Activated T-helper 9 cell treated with anti-CD3 and anti-CD28 coated beads, Interleukin-2, amount 50 U/mL, for 16 hours (primary cell): ENCODE measurements at regions not wholly inside any gene's neighbourhood (a gene's known extent, or its start where the extent isn't known, plus 50 kb on each side); places are given as distances from the start of the nearest gene placed in this dataset.

Experiments
- DNase-seq: peaks from one replicate; pipeline ENCODE4 v3.0.0-alpha.2; 2020; ENCODE audit warnings: low read depth

DNA sequence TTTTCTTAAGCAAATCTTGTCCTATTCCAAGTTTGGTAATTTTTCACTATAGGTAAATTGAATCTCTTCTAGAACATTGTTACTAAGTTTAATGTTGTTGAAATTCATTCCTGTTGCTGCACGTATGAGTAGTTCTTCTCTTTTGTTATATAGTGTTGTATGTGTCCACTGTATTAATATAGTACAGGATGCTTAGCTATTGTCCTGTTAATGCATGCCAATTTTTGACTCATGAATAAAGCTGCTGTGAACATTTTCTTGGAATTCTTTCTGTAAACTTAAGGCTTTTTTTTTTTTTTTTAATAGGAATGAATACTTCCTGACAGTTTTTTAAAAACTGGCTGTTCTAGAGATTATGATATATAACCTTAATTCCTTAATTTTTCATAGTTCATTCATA, 326.9 kb downstream of the SLC4A3 start:
- DNase-seq: no peak

DNA sequence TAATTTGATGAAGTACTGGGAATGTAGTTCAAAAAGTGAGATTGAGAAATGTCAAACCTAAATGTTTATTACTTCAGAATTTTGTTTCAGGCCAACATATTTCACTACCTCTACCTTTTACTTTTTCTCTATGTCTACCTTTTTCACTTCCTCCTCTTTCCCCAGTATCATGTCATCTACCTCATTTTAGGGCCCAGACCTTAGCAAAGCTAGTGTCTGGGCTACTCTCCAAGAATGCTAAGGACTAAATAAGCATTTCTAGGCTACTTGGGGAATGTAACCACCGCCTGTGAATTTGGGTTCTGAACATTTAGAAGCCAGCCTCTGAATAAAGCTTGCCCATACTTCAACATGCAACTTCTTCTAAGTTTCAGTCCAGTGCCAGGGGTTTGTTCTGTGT, 330.4 kb downstream of the SLC4A3 start:
- no peak for DNase-seq

DNA sequence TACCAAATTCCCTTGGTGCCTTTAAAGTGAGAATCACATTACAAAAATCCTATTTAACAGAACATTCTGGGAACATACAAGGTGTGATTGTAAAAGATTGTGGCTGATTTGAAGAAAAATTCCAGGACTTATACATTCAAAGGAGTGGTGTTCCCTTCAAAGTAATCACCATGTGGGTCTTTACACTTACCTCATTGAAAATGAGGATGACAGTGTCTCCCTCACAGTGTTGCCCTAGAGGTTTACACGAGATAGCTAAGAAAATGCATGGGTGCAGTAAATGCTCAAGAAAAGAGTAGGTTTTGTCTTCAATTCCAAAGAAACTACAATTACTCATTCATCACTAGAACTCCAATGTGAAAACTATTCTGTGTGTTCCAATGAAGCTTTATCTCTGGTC, 331.5 kb downstream of the SLC4A3 start:
- DNase-seq: no peak

DNA sequence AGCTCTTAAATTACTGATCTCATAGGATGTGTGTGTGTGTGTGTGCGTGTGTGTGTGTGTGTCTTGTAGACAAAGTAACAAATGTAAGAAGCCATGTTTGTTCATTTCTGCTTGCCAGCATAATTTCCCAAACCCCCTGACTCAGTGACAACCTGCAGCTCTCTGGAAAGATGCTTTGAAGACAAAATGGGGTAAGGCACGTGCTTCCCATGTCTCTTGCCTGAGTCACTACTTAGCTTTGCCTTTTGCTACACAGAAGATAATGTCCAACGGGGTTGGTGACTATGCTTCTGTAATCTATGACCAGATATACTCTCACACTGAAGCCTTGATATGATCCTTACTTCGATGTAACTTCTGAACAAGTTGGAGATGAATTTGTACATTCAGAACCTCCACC, 332.0 kb downstream of the SLC4A3 start:
- DNase-seq: no peak

DNA sequence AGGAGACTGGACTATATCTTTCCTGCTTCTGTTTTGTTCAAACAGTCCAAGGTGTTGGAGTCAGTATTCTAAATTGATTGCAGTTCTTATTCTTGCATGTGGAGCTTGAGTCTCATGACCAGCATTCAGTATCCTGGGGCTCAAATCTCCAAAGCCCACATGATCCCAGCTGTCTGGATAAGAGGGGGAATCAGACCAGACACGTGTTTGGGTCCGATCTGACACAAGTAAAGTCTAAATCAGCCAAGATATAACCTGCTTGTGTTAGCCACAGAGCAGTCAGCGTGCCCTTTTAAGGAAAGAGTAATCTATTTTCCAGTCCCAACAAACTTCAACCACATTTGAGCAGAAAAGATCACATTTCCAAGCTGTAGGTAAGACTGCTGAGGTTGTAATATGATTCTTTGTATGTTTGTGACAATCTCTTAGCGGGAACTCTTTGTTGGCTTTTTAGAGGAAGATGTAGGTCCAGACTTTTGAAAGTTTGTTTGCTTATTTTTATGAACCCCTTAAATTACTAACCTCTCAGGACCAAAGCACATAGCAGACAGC, 334.6 kb downstream of the SLC4A3 start:
- no peak for DNase-seq

DNA sequence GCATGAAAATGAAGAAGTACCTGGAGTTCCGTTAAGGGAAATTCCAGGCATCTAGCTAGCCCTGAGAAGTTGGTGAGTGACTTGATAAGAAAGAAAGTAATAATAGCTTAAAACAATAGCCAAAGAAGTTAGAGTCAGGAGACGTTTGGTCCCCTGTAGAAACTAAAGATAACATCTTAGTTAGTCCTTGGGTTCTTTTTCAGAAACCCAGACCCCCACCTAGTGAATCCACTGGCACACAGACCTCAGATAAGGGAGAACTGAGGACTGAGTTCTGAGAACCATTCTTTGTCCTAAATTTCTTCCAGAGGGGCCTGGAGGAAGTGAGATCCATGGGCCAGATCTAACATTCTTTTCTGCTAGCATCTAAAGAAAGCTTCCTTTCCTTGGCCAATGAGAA, 335.4 kb downstream of the SLC4A3 start:
- DNase-seq: no peak

DNA sequence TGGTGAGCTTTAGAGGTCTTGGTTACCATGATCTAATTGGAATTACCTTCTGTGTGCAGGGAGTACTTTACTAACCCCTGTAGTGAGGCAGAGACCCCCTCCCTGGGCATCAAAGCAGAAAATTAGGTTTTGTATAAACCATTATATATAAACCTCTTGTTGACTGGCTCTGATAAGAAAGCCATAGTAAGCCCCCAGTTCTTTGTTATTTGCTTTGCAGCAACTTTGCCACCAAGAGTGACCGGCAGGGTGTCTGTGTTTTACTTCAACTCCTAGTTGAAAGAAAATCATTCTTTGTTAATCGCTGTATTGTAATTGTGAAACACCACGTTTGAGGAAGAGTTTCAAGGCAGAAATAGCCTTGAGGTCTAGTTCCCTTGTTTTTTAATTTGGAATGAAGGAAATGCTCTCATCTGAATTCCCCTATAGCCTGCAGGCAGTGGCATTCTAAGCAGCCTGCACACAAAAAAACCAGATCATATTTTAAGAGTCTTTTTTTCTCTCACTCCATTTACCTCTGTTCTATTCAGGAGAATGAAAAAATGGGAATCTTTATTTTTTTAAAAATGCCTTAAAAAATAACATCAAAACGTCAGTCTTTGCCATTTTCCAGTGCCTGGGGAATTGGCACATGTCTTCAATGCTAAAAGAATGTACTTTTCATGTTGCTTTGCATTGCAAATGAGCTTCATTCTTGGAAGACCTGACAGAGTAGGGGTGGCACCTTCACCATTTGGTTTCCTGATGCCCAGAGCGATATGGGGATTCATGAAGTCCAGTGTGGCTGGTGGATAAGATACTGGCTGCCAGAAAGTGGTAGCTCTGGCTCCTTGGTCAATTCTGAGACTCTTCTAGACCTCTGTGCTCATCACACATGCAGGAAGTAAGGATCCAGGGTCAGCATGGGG, 338.1 kb downstream of the SLC4A3 start:
- DNase-seq: no peak

DNA sequence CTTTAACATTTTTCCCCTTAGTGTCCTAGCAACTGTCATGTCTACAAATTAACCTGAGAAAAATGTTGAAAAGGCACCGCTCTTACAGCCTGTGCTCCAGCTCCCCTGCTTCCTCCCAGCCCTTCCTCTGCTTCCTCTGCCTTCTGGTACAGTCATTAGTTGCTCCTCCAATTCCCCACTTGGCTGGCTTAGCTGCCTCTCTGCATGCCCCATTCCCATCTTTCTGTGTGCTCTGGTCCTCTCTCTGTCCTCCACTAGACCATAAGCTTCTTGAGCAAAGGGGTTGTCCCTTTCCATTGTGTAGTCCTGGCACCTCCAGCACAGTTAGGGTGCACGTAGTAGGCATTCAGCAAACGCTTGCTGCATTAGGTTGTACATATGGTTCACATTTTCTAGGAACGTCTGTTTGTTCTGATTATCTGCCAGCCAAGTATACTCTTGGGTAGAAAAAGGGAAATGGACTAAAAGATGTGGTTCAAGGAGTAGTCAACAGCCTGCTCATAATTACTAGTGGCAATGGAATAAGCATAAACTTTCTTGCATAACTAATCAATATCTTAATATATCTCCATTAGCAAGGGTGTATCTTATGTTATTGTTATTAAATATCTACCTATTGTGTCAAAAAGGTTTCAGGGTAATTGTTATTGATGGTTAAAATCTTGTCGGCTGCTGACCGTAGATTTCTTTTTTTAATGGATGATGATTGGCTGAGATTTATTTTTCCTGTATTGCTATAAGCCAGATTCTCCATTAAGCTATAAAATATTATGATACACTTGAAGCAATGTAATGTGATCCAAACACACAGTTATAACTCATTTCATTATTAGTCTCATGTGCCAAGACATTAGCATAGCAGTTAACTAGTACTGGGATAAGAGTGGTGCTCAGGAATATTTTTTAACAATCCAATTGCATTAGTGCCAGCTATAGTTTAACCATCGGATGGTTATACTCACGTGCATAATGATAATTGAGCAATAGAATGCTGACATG, 340.1 kb downstream of the SLC4A3 start:
- DNase-seq: no peak

DNA sequence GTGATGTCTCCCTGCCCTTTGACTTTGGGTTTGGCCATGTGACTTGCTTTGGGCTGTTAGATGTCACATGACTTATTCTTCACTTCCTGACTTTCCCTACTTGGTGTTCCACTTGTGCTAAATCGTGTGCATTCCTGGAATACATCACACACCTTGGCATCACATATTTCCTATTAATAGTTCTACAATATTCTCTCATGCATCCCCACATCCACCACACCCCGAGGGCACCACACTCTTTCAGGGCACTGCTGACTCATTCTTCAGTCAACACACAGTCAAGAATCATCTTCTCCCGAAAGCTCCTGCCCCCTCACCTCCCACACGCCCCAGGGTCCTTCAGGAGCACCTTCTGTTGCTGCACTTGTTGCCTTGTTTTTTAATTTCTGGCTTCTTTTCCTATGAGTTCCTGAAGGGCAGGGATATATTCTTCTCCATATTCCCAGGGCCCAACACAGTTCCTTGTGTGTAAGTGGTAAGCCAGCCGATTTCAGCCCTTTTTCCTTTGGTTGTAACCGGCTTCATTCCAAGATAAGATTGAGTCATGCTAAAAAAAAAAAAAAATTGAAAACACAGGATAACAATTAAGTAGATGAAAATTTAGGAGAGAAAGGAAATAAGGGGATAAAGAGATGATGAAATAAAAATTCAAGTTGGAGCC, 341.4 kb downstream of the SLC4A3 start:
- no peak for DNase-seq

DNA sequence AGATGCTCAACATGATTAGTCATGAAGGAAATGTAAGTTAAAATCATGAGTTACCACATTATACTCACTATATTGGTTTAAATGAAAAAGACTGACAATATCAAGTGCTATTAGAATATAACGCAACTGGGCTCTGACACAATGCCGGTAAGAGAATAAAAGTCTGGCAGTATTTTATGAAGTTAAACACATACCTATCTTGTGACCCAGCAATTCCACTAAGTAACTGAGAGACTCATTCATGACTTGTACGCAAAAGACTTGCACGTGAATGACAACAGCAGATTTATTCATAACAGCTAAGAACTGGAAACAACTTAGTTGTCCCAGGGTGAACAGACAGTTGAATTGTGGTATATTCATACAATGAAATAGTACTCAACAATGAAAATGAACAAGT, 342.1 kb downstream of the SLC4A3 start:
- no peak for DNase-seq

DNA sequence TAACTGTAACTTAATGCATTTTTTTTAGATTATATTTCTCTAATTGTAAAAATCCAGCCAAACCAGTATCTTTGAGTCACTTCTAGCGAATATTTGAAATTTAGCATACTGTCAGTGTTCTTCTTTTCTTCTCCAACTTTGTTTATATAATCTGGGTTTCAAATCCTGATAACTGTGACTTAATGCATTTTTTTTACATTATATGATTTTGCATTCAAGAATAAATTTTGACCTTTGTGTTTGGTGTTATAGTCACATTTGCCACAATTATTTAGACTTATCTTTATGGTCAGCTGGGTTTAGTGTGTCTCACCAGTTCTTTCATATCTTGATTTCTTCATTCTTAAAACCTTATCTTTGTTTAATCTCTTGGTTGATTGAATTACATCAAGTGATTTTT, 345.7 kb downstream of the SLC4A3 start:
- no peak for DNase-seq

DNA sequence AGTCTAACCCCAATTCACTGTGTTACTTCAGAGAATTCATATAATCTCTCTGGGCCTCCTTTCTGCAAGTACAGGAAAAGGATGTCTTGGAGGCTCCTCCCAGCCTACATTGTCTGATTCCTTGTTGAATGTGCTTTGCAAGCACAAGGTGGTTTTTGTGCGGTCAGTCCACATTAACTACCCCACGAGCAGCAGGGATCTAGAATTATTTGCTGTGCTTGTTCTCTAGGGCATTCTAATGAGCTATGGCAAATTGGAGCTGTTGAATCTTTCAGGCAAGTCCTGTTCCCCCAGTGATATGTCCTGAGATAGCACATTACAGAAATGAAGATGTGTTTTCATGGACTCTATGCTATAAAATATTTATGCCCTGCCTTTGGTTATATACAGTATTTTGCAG, 349.4 kb downstream of the SLC4A3 start:
- DNase-seq: no peak

DNA sequence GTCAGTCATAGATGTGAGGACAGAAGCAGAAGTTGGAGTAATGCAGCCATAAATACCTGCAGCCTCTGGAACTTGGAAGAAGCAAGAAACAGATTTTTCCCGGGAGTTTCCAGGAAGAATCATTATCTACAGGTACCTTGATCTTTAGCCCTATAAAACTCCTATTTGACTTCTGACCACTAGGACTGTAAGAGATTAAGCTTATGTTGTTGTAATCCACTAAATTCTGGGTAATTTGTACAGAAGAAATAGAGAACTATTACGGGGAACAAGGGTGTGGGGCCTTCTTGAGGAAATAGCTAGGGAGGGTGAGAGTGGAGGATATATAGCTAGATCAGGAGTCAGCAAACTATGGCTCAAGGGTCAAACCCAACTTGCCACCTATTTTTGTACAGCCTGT, 353.2 kb downstream of the SLC4A3 start:
- no peak for DNase-seq

DNA sequence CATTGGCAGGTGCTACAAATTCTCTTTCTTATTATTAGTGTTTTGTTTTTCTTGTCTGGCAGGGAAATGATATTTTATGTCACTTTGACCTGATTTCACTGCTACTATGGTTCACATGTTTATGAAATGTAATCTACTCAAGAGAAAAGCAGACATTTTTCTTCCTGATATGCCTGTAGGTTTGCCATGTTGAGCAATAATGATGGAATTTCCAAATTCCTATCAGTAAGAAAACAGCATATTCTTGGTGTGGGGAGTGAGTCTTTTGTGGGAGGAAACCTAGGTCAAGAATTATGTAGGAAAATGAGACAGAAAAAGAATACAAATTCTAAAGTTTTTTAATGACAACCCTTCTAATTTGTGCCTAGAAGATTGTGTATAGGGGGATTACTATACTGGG, 356.4 kb downstream of the SLC4A3 start:
- no peak for DNase-seq

DNA sequence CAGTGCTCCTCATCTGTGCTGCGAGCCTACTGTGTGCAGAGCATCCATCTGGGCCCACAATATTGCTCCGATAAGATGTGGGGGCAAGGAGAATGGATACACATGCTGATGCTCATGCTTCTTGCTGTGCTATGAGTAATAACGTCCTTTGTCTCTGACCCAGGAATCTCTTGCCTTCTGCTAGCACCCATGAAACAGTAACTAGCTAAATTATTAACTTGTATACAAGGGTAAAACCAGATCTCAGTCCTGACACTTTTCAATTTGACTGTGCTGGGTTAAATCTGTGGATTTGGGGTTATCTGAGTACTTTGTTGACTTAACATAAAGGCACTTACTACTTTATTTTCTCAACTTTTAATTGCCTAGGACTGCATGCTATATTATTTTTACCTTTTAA, 357.6 kb downstream of the SLC4A3 start:
- no peak for DNase-seq

DNA sequence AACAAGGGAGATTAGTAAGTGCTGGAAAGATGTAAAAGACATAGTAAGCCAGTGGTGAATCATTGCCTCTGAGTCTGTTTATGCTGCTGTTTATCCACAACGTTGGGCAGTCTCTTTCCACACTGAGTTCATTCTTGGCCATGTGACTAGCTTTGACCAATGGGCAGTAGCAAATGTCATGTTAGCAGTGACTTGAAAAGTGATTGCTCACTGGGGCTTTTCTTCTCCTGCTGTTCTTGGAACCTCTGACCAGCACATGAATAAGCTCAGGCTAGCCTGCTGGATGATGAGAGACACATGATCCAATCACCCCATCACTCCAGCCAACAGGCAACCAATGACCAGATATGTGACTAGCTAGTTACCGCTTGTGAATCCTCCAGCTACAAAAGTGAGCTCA, 360.4 kb downstream of the SLC4A3 start:
- DNase-seq: no peak

DNA sequence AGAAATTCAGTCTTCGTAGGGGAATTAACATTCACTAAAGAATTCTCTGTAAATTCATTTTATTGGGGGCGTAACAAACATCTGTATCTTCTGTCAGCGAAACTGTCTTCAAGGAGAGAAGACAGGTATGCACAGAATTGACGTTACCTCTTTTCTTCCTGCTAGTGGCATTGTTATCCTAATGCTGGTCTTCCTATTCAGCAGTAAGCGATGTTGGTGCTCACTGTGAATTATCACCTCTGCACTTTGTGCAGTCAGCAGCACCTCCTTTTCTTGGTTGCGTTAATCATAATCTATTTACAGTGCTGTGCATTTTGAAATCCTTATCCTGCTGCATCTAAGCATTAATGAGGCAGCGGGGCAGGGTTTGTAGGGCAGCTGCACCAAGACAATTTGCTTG, 362.3 kb downstream of the SLC4A3 start:
- no peak for DNase-seq

DNA sequence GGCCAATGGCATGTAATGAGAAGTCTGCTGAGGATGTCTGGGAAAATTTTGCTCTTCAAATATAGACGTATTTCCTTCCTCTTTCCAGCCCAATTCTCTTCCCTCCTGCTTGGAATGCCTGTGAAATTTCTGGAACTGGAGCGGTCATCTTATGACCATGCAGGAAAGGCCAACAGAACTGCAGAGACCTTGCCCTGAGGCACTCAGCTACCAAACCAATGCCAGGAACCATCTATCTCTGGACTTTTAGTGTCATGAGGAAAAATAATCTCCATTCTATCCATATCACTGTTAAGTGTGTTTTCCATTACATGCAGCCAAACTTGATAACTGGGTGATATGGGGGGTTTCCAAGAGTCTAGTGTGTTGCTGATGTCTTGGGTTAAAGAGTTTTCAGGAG, 363.7 kb downstream of the SLC4A3 start:
- DNase-seq: no peak

DNA sequence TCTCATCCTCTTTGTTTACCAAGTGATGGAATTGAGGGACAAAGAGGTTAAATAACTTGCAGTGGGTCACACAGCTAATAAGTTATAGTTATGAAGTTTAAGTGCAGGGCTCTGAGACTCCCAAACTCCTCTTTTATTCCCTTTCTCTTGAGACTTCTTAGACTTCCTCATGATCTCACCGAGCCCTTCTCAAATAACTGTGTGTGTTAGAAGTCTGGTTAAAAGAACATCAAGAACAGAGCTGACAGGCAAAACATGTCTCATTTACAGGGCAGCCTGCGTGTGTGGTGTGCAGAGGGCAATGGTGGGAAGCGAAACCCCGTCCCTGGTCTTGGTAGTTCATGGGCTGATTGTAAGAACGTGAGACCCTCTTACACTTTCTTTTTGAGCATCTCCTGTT, 368.0 kb downstream of the SLC4A3 start:
- no peak for DNase-seq

DNA sequence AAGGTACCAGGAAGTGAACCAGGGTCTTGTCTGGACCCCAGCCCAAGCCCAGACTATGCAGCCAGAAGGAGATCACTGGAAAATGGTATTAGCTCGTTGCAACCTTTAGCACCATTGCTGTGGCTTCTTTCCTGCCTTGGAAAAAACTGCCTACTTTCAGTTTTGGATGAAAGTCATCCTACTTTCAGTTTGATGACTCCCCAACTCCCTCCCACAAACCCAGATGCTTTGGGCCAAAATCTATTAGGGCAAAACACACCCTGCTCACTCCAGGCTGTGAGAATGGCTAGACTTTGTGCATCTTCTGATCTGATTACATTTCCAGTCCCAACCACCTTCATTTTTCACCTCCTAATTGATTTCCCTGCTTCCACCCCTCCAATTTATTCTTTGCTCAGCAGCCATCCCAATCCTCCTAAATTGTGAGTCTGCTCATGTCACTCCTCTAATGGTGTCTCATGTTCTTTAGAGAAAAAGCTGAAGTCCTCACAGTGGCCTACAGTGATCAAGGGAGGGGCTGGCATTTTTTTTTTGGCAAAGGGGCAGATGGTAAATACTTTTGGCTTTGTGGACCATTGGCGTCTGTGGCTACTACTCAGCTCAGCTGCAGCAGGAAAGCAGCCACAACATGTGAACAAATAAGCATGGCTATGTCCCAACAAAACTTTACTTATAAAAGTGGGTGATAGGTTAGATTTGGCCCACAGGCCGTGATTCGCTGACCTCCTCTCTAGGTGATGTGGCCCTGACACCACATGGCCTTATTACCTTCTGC, 368.7 kb downstream of the SLC4A3 start:
- DNase-seq: no peak

DNA sequence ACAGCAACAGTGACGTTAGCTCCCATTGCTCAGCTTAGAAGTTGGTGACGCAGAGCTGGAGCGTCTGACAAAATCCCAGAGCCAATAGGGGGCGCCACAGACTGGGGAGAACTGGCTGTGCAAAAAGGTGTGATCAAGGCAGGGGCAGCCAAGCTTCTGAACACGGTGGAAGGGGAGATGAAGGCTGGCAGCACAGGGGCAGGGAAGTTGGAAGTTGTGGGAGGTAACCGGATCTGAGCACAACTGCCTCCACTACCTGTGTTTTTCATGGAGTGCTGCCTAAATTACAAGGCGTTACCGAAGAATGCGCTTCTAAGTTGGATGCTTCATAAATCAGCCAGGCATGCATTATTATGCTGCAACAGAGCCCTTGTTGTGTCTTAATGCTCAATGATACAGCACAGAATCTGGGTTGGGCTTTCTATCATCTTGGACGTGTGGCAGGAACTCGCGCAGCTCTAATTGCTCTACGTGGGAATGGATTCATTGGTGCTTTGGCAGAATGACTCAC, 370.0 kb downstream of the SLC4A3 start:
- DNase-seq: no peak
